Endodermal cell (in vitro differentiated cells): ENCODE measurements at regions not wholly inside any gene's neighbourhood (a gene's known extent, or its start where the extent isn't known, plus 50 kb on each side); places are given as distances from the start of the nearest gene placed in this dataset.
A peak's percentile ranks its signal among the peaks of the same experiment; 100 is the strongest.

Source experiments
- DNase-seq: peaks from one replicate; pipeline ENCODE4 v3.0.0-alpha.2; 2017
- H3K27ac ChIP-seq: 2 replicates; pipeline ENCODE4 v1.5.1; 2013; ENCODE audit warnings: mild to moderate bottlenecking, low read depth, low read length, moderate library complexity
- H3K27me3 ChIP-seq: 2 replicates; pipeline ENCODE4 v1.6.1; 2013; ENCODE audit warnings: mild to moderate bottlenecking, low read length, moderate library complexity; ENCODE audit not compliant: insufficient read depth, control insufficient read depth, poor library complexity, severe bottlenecking
- H3K36me3 ChIP-seq: 2 replicates; pipeline ENCODE4 v1.7.0; 2013; ENCODE audit warnings: mild to moderate bottlenecking, low read length, moderate library complexity; ENCODE audit not compliant: control insufficient read depth, insufficient read depth
- H3K4me1 ChIP-seq: one replicate; pipeline ENCODE4 v1.7.0; 2013; ENCODE audit warnings: low read length; ENCODE audit not compliant: control insufficient read depth, insufficient read depth
- H3K4me3 ChIP-seq: 2 replicates; pipeline ENCODE4 v1.5.1; 2013; ENCODE audit warnings: mild to moderate bottlenecking, low read length, moderate library complexity
- H3K9ac ChIP-seq: 2 replicates; pipeline ENCODE4 v1.6.1; 2013; ENCODE audit warnings: mild to moderate bottlenecking, low read length, moderate library complexity; ENCODE audit not compliant: poor library complexity, severe bottlenecking; ENCODE audit errors: extremely low read depth
- H3K9me3 ChIP-seq: 2 replicates; pipeline ENCODE4 v1.6.1; 2013; ENCODE audit warnings: mild to moderate bottlenecking, low read length, moderate library complexity; ENCODE audit not compliant: control insufficient read depth
- H3K27ac Mint-ChIP-seq: 2 replicates; pipeline ENCODE4 v1.8.0; 2020; ENCODE audit warnings: mixed read lengths
- H3K27me3 Mint-ChIP-seq: 2 replicates; pipeline ENCODE4 v1.8.0; 2021; ENCODE audit warnings: mild to moderate bottlenecking, mixed read lengths; ENCODE audit not compliant: insufficient read depth
- H3K36me3 Mint-ChIP-seq: 2 replicates; pipeline ENCODE4 v1.8.0; 2020; ENCODE audit warnings: low read depth, mixed read lengths
- H3K4me1 Mint-ChIP-seq: 2 replicates; pipeline ENCODE4 v1.8.0; 2020; ENCODE audit warnings: mixed read lengths
- H3K4me3 Mint-ChIP-seq: 2 replicates; pipeline ENCODE4 v1.8.0; 2020; ENCODE audit warnings: mild to moderate bottlenecking, moderate library complexity, mixed read lengths
- H3K9me3 Mint-ChIP-seq: 2 replicates; pipeline ENCODE4 v1.8.0; 2020; ENCODE audit warnings: mild to moderate bottlenecking, mixed read lengths
- CTCF ChIP-seq: fragments of 200-600 bp; sonication (generic); conservative IDR thresholded peaks from 2 replicates; pipeline ENCODE4 v1.5.0; 2021; ENCODE audit warnings: antibody characterized with exemption, mild to moderate bottlenecking
- WGBS, 2 experiments: methylation state at CpG; one replicate each; pipeline versions ENCODE4 v1.1.5 to v1.1.7; 2013; ENCODE audit warnings: missing lambda C conversion rate in 2 of 2, mixed read lengths in 1 of 2; ENCODE audit not compliant: insufficient coverage in 1 of 2, insufficient read length in 1 of 2; 5-methylcytosine and 5-hydroxymethylcytosine counted together

- Mint-ChIP-seq H3K27me3 (no peaks in the 10 kb centered on the region), H3K4me3 (no peak overlapping the region), H3K27ac (no peak overlapping the region), H3K36me3 (no peaks in the 10 kb centered on the region), H3K4me1 (no peaks in the 10 kb centered on the region), H3K9me3 (no peaks in the 10 kb centered on the region)
- Histone ChIP-seq H3K27ac (no peak overlapping the region), H3K4me1 (no peaks in the 10 kb centered on the region), H3K9me3 (no peaks in the 10 kb centered on the region), H3K9ac (no peak overlapping the region), H3K4me3 (no peak overlapping the region), H3K27me3 (no peaks in the 10 kb centered on the region), H3K36me3 (no peaks in the 10 kb centered on the region)
- DNase-seq = no peak
- 79 to 83% methylated on average over 1 of the region's 1 CpG for WGBS, 2 experiments
- no peak for TF ChIP-seq CTCF
These were observed 125.4 kb upstream of the CPNE4 start for GRCh38 chr3:132160198-132160597.

GRCh38 chr3:132161608-132162007, 126.8 kb upstream of the CPNE4 start:
- Histone ChIP-seq H3K9ac (no peak overlapping the region), H3K9me3 (no peaks in the 10 kb centered on the region), H3K36me3 (no peaks in the 10 kb centered on the region), H3K27ac (no peak overlapping the region), H3K27me3 (no peaks in the 10 kb centered on the region), H3K4me3 (no peak overlapping the region), H3K4me1 (no peaks in the 10 kb centered on the region)
- DNase-seq = peak; percentile 82
- H3K9me3 Mint-ChIP-seq = no peaks in the 10 kb centered on the region
- no peaks in the 10 kb centered on the region for H3K4me1 Mint-ChIP-seq
- WGBS, 2 experiments = 86% methylated on average over 1 of the region's 1 CpG; no CpG with 5 or more reads in 1 of the 2 experiments
- no peak overlapping the region for H3K27ac Mint-ChIP-seq
- H3K4me3 Mint-ChIP-seq = no peak overlapping the region
- peak; percentile 62 for TF ChIP-seq CTCF
- H3K27me3 Mint-ChIP-seq = no peaks in the 10 kb centered on the region
- H3K36me3 Mint-ChIP-seq = no peaks in the 10 kb centered on the region

- no peaks in the 10 kb centered on the region for H3K36me3 Mint-ChIP-seq
- H3K36me3 ChIP-seq = no peaks in the 10 kb centered on the region
- 76 to 100% methylated on average over 1 of the region's 1 CpG for WGBS, 2 experiments
These were observed 129.8 kb upstream of the CPNE4 start for GRCh38 chr3:132164469-132165092.

More at GRCh38 chr3:132164469-132165092, 129.8 kb upstream of the CPNE4 start:
- no peak for TF ChIP-seq CTCF
- Histone ChIP-seq H3K4me3 (no peak overlapping the region), H3K27me3 (no peaks in the 10 kb centered on the region), H3K27ac (no peak overlapping the region), H3K9me3 (no peaks in the 10 kb centered on the region), H3K9ac (no peak overlapping the region), H3K4me1 (no peaks in the 10 kb centered on the region)
- H3K9me3 Mint-ChIP-seq = no peaks in the 10 kb centered on the region
- DNase-seq = no peak
- no peaks in the 10 kb centered on the region for H3K27me3 Mint-ChIP-seq
- H3K4me1 Mint-ChIP-seq = no peaks in the 10 kb centered on the region
- no peak overlapping the region for H3K4me3 Mint-ChIP-seq
- no peak overlapping the region for H3K27ac Mint-ChIP-seq
